GM18909 (cell line): ENCODE measurements at regions not wholly inside any gene's neighbourhood (a gene's known extent, or its start where the extent isn't known, plus 50 kb on each side); places are given as distances from the start of the nearest gene placed in this dataset.

Experiments
- ATAC-seq: cut with Tn5 transposase; IDR thresholded peaks from one replicate; pipeline ENCODE4 v1.9.1; 2021; ENCODE audit warnings: mild to moderate bottlenecking; ENCODE audit not compliant: unreplicated experiment, poor library complexity

DNA sequence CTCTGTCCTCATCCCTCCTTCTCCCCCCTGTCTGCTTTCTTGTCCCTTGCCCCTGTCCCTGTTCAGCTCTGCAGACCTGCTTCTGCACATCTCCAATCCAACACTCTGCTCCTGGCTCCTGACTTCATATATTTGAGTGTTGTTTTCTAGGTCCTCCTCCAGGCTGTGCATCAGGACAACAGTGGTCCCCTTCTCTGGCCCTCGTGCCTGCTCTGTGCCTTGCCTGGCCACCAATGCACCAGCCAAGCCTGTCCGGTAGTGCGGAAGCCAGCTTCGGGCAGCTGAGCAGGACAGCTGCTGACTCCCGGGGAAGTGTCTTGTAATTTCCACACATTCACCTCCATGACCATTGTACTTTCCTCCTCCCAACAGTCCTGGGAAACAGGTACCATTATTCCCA is 203.4 kb upstream of the RAB4A start:
- ATAC-seq = no peak

DNA sequence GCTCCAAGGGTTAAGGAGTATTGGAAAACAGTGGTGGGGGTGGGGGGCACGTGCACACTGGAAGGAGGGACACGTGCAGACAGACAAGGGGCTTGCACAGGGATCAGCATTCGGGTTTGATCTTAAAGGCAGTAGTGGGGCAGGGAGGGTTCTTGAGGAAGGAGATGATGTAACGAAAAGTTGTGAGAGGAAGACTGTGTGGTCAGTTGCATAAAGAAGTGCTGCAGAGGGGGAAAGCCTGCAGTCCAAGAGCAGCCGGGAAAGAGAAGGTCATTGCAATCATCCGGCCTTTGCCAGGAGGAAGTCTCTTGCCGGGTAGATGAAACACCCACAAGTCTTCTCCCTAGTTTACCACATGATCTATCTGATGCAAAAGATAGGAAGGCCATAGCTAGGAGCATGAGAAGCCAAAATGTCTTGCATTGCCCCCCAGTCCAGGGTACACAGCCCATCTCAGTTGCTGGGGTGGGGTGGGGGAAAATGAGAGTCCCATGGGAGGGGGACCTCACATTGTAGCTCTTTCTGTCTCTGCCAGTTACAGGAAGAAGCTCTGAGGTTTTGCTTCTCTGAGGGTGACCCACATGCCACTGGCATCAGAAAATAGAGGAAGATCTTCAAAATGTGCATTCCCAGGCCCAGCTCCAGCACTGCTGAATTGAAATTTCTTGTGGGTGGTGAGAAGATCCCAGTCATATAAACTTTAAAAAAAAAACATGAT is 202.5 kb upstream of the RAB4A start:
- no peak for ATAC-seq

GRCh38 chr1:229069176-229069575 is 201.7 kb upstream of the RAB4A start:
- no peak for ATAC-seq

DNA sequence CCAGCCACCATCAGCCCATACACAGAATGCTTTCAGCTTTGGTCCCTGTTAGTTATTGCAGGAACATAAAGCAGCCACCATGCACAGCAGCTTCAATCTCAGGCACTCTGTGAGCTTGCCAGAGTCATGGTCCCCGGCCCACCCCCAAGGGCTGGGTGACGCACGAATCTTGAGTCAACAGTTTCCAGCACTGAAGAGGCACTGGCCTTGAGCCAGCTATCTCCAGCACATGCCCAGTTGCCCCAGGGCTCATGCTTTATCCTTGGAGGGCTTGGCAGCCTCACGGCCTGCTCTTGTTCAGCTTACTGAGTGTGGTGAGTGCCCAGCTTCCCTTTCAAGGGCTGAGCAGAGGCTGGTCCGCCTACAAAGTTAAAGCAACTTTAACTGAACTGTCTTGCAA is 200.7 kb upstream of the RAB4A start:
- ATAC-seq = no peak

DNA sequence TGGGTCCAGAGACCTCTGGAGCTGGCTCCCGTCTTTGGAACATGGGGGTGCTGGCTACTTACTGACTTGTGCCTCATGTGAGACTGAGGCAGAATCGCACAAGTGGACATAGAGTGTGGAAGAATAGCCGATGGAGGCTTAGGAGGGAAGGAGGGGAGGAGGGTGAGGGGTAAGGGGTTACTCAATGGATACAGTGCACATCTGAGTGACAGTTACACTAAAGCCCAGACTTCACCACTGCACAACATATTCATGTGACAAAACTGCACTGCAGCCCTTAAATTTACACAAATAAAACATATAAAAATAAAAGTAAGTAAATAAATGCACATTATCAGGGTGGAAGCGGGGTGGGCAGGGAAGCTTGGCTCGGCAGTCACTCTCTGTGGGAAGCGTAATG is 197.7 kb upstream of the RAB4A start:
- ATAC-seq = no peak

- ATAC-seq = no peak
Observed at GRCh38 chr1:229075217-229075616, 195.7 kb upstream of the RAB4A start.

GRCh38 chr1:229075716-229076115 is 195.2 kb upstream of the RAB4A start:
- no peak for ATAC-seq

GRCh38 chr1:229076195-229076594 is 194.7 kb upstream of the RAB4A start:
- ATAC-seq = no peak

GRCh38 chr1:229079016-229079595 is 191.8 kb upstream of the RAB4A start:
- no peak for ATAC-seq

DNA sequence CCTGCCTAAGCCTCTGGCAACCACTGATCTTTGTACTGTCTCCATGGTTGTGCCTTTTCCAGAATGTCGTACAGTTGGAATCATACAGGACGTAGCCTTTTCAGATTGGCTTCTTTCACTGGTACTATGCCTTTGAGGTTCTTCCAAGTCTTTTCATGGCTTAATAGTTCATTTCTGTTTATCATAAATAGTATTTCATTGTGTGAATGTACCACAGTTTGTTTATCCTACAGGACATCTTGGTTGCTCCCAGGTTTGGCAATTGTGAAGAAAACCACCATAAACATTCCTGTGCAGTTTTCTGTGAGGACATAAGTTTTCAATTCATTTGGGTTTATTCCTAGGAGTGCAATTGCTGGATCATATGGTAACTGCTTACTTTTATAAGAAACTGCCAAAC is 190.6 kb upstream of the RAB4A start:
- no peak for ATAC-seq

GRCh38 chr1:229085291-229085690 is 185.6 kb upstream of the RAB4A start:
- ATAC-seq = no peak

DNA sequence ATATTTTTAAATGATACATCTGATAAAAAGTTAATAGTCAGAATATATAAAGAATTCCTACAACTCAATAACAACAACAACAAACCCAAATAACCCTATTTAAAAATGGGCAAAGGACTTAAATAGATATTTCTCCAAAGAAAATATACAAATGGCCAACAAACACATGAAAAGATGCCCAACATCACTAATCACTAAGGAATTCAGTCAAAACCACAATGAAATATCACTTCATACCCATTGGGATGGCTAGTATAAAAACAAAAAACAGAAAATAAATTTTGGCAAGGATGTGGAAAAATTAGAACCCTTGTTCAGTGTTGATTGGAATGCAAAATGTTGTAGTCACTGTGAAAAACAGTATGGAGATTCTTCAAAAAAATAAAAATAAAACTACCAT is 184.8 kb upstream of the RAB4A start:
- no peak for ATAC-seq

DNA sequence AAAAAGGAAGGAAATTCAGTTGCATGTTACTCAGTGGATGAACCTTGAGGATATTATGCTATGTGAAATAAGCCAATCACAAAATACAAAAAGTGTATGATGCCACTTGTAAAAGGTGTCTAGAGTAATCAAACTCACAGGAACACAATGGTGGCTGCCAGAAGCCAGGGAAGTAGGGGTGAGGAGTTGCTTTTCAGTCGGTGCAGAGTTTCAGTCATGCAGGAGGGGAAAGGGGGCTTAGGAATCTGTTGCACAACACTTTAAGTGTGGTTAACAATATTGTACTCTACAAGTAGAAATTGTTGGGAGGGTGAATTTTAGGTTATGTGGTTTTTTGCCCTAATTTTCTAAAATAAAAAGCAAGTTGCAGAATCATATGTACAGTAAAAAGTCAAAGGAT is 184.2 kb upstream of the RAB4A start:
- ATAC-seq = no peak

- ATAC-seq = no peak
Observed at GRCh38 chr1:229087339-229087738, 183.6 kb upstream of the RAB4A start.

GRCh38 chr1:229087906-229088305 is 183.0 kb upstream of the RAB4A start:
- no peak for ATAC-seq

DNA sequence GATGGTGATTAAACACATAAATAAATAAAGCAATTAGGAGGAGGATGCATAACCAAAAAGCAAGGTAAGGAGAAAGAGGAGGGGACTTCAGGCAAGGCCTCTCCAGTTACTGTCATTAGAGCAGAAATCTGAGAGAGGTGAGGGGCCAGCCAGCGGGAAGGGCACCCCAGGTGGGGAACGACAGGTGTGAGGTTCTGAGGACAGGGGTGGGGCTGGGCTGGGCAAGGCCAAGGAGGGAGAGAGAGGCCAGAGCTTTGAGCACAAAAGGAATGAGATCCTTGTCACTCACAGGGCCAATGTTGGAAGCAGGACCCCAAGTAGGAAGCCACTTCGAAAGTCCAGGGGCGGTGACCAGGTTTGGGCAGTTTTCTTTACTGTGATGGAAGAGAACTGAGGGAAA is 182.2 kb upstream of the RAB4A start:
- ATAC-seq = no peak

DNA sequence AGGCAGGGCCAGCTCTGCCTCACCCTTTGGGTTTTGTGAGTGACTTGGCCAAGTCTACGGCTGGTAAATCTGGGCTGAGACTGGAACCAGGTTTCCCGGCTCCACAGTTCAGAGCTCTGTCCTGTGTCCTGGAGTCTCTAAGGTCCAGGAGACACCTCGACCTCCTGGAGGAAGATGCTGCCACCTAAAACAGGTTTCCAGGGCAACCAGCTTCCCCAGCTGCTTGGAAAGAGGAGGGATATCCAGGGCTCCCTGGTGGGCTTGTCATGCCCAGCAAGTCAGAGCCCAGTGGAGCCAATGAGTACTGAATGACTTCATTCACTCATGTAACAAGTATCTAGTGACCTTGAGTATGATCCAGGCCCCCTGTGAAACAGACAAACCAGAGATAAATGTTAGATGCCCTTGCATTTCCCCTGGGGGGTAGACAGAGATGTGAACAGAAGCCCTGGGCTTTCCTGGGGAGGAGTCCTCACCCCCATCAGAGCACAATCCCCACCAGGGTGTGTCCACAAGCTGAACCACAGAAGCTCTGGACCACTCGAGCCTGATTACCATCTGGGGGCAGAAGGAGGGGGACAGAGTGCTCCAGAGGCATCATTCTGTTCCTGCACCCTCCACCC is 181.2 kb upstream of the RAB4A start:
- no peak for ATAC-seq

GRCh38 chr1:229091721-229092136 is 179.2 kb upstream of the RAB4A start:
- no peak for ATAC-seq

DNA sequence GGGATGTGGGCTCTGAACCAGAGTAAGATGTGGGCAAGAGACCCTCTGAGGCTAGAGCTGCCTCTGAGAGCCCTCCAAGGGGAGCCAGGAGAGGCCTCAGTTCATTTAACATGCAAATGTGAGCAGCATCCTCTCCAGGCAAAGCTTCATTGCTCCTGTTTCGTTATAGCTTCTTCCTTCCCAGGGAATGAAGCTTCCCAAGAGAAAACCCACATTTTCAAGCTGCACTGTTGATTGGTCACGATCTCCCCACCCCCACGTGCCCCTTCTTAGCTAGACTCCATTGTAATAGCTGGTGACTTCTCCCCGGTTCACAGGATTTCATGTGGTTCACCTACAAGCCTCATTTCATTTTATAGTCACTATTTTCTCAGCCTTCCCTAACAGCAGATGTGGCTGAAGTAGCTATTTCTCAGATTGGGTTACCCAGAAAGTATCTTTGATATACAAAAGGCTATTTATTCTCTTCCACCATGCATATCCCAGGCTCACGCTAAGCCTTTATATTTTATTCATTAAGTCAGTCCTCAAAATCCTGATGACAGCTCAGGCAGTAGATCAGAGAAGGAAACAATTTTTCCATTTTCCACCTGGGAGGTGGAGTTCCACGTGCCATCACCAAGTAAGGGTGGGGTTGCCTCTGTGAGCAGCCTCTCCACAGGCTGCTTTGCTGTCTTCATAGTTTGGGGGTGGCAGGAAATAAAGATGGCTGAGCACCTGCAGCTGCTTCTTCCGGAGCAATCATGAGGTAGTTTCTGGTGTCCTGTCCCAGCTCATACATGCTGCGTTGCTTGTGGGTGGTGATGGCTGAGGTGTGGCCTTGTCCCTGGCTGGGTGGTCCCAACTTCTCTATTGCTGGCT is 178.3 kb upstream of the RAB4A start:
- ATAC-seq = no peak

- ATAC-seq = no peak
Observed at GRCh38 chr1:229093238-229093540, 177.7 kb upstream of the RAB4A start.
